Cerebellar cortex (tissue), 1 donor: ENCODE measurements at regions not wholly inside any gene's neighbourhood (a gene's known extent, or its start where the extent isn't known, plus 50 kb on each side); places are given as distances from the start of the nearest gene placed in this dataset.
A peak's percentile ranks its signal among the peaks of the same experiment; 100 is the strongest.

Source experiments
- DNase-seq: peaks from one replicate; pipeline ENCODE4 v3.0.0-alpha.2; 2015; ENCODE audit warnings: low spot score

DNA sequence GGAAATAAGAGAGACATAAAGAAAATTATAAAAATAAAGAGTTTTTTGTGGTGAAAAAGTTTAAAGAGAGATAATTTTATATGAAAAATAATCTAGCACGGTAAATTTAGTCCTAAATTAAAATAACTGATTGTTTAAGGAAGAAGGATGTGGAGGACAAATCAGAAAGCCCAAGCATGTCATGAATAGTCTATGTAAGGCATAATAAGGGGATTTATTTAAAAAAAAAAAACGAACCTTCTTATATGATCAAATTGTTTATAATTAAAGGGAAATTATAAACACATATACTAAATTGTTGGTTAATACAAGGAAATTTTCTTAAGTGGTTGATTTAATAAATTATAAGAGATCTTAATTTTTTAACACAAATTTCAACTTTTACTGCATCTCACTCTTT is 551.8 kb upstream of the TYRP1 start:
- no peak for DNase-seq

DNA sequence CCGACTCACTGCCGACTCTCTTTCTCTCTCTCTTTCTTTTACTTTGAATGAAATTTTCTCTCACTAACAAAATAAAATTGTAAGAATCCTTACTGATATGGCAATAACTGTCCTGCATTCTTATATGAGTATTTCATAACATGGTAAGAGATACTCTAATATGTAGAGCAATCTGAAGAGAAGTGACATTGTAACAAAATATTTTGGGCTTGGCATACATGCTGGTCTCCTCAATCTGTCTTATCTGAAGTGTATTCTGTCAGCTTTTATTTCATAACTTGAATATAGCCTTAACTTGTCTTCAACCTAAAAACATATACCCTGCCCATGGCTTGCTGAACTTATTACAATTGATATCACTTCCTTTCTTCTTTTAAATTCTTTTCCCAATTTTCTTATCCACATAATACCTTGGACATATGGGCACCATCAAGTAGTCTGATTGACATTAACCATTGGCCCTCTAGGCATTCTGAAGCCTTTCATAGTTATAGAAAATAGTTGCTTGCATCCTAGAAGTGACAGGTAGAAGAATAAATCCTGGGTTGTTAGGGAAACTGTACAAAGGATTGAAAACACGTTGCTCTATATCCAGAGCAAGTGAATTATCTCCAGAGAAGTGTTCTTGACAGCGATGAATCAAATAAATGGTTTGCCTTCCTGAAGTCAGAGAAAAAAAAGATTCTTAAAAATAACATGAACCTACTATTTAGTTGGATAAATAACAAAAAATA is 537.6 kb upstream of the TYRP1 start:
- DNase-seq: peak; percentile 1

DNA sequence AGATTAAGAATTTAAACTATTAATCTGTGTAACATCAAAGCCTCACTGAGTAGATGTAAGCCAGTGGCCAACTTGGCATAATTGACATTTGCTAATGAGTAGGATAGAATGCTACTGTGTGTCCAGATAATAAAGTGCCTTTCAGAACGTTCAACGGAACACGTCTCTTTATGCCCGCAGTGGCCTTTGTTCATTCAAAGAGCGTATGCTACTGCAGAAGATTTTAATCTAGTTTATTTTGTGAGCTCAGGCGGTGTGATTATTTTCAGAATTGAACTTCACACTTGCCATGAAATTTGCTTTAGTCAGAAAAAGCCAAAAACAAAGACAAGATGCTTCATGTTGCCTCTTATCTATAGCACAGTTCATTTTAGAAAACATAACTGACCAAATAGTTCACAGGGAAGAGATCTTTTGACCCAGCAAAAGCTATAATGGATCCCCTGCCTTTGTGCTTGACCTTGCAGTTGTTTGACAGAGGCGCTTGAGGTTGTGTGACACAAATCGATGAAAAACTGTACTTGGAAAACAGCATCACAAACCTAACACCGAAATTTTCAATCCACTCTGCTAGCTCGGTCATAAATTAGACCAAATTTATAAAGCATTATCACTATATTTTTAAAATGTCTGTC is 530.9 kb upstream of the TYRP1 start:
- DNase-seq: no peak

- no peak for DNase-seq
These were observed 529.3 kb upstream of the TYRP1 start for GRCh38 chr9:12163723-12164458.

DNA sequence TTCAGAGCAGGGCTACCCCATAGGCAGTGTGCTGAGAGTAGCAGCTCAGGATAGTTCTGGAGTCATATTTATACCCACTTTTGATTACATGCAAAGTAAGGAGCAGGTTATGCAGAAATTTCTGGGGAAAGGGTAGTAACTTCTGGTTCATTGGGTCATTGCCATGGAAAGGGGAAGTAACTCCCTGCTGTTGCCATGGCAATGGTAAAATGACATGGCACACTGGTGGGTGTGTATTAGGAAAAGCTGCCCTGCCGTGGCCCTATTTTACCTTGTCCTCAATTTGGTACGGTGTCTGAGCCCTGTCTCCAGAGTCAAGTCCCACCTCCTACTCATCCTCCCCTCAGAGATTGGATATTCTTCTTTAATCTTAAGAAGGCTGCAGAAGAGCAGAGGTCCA is 526.7 kb upstream of the TYRP1 start:
- DNase-seq: no peak

DNA sequence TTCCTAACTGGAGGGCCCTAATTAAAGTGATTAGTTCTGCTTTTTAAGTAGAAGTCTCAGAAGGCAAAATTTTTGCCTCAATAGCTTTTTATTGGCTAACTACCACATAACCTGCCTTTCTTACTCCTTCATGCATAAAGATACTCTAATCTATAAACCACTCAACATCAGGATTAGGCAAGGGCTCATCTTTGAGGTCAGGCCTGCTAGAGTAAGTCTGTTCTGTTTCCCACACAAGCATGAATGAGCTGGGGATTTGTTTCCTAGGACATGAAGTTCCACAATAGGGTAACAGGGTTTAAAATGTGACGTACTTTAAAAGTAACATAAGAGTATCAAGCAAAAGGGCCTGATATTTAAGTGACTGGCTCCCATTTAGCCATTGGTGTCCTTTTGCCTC is 522.7 kb upstream of the TYRP1 start:
- DNase-seq: no peak

DNA sequence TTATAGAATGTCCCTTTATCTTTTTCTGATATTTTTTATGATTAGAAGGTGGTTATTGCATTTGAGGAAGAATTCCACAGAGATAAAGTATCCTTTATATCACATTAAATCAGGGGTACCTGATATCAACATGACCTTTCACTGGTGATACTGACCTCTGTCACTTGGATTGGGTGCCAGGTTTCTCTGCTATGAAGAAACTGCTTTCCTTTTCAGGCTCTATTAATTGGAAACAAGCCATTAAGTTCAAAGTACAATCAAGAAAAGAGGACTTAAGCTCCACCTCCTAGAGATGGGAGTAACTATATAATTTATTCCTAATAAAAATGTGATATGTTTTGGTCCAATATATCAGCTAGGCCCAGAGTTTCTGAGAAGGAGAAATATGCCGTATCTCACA is 514.6 kb upstream of the TYRP1 start:
- no peak for DNase-seq

- no peak for DNase-seq
These were observed 510.4 kb upstream of the TYRP1 start for GRCh38 chr9:12182806-12183205.

DNA sequence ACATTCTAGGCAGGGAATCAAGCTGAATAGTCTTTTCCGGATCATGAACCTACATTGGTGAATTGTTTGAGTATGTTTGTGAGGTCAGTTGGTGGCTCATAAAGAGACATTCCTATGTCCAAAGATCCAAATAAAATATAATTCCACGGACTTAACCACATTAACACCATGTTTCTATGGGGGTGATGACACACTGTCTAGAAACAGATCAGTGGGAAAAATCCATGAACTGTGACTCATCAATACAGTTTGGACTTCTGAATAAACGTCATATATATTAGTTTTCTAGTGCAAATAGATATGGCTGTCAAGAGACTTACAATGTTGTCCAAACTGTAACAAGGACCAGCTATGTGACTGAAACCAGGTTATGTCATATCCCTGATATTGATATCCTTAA is 509.9 kb upstream of the TYRP1 start:
- DNase-seq: no peak

DNA sequence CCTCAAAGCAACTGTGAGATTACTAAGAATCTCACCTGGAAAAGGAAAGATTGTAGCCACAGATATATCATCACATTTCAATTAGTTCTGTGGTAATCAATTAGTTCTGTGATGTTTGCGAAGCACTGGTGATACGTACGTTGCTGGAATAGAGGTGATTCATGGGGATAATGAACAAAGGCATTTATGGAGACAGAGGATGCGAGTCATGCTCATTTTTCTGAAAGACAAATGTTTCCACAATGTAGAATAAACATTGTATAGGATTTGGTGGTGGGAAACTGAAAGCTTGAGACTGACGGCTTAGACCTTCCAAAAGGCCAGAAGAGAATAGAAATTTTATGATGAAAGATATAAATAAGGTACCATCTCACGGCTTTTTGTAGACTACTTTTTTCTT is 507.3 kb upstream of the TYRP1 start:
- no peak for DNase-seq

- DNase-seq: no peak
These were observed 501.6 kb upstream of the TYRP1 start for GRCh38 chr9:12191630-12192029.

- no peak for DNase-seq
These were observed 498.5 kb upstream of the TYRP1 start for GRCh38 chr9:12194731-12195130.

DNA sequence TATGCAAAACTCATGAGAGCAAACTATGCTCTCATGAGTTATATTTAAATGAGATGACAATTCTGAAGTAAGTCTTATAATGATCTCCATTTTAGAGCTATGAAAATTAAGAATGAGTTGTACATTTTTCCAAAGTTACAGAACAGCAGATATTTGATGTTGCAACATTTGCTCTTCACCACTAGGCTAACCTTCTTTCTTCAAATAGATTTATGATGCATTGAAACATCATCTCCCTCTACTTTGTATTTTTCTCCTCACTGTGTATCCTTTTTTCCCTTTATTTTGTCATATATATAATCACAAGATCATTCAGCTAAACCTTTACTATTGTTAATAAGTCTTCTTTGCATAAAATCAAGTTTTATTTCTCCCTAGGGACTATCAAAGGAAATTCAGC is 497.7 kb upstream of the TYRP1 start:
- no peak for DNase-seq

GRCh38 chr9:12204512-12204911 is 488.7 kb upstream of the TYRP1 start:
- DNase-seq: no peak

- no peak for DNase-seq
These were observed 480.3 kb upstream of the TYRP1 start for GRCh38 chr9:12212860-12213259.

- DNase-seq: no peak
These were observed 471.7 kb upstream of the TYRP1 start for GRCh38 chr9:12221470-12221869.

GRCh38 chr9:12224449-12224848 is 468.7 kb upstream of the TYRP1 start:
- DNase-seq: no peak

- DNase-seq: no peak
These were observed 462.5 kb upstream of the TYRP1 start for GRCh38 chr9:12230708-12231107.

- DNase-seq: no peak
These were observed 461.4 kb upstream of the TYRP1 start for GRCh38 chr9:12231832-12232231.

- DNase-seq: no peak
These were observed 460.3 kb upstream of the TYRP1 start for GRCh38 chr9:12232836-12233235.

GRCh38 chr9:12253941-12254340 is 439.2 kb upstream of the TYRP1 start:
- DNase-seq: no peak

- DNase-seq: no peak
These were observed 426.4 kb upstream of the TYRP1 start for GRCh38 chr9:12266758-12267157.

DNA sequence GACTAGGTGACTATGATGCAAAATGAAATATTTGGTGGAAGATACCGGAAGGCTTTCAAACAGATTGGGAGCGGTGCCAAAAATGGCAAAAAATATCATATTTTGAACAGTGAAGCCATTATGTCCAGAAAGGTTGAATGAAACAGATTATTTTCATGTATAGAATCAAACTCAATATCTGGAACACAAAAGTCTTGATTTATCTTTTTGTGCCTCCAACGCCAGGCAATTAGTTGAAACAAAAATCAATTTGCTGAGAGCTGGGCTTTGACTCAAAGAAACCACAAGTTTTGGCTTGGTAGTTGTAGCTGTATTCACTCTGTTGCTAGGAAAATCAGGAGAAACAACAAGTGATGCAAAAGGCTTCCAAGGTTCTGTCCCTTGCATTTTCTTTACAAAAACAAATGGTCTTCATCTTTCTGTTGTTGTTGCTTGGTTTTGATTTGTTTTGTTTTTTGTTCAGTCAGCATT is 421.7 kb upstream of the TYRP1 start:
- DNase-seq: peak; percentile 2
